GM23248 (cell line): ENCODE measurements at regions not wholly inside any gene's neighbourhood (a gene's known extent, or its start where the extent isn't known, plus 50 kb on each side); places are given as distances from the start of the nearest gene placed in this dataset.

Source experiments
- DNase-seq: peaks from one replicate; pipeline ENCODE4 v3.0.0-alpha.2; 2015
- H2AFZ ChIP-seq: fragments of 200-600 bp; sonication (generic); 2 replicates; pipeline ENCODE4 v1.6.1; 2016; ENCODE audit warnings: antibody characterized with exemption
- H3F3A ChIP-seq: fragments of 200-600 bp; sonication (generic); 2 replicates; pipeline ENCODE4 v1.6.1; 2016; ENCODE audit warnings: mild to moderate bottlenecking, antibody characterized with exemption, mixed run types; ENCODE audit not compliant: insufficient read depth
- H3K27ac ChIP-seq: fragments of 200-600 bp; sonication (generic); 2 replicates; pipeline ENCODE4 v1.5.1; 2016; ENCODE audit warnings: mild to moderate bottlenecking
- H3K27me3 ChIP-seq: fragments of 200-600 bp; sonication (generic); replicated peaks from 2 replicates; pipeline ENCODE4 v1.6.1; 2016; ENCODE audit warnings: mild to moderate bottlenecking; ENCODE audit not compliant: insufficient read depth
- H3K36me3 ChIP-seq: fragments of 200-600 bp; sonication (generic); 2 replicates; pipeline ENCODE4 v1.6.1; 2016; ENCODE audit warnings: low read depth, mild to moderate bottlenecking
- H3K4me1 ChIP-seq: fragments of 200-600 bp; sonication (generic); 2 replicates; pipeline ENCODE4 v1.6.1; 2016; ENCODE audit warnings: mild to moderate bottlenecking; ENCODE audit not compliant: insufficient read depth
- H3K4me2 ChIP-seq: fragments of 200-600 bp; sonication (generic); one replicate; pipeline ENCODE4 v1.6.1; 2016; ENCODE audit warnings: mild to moderate bottlenecking; ENCODE audit not compliant: unreplicated experiment
- H3K4me3 ChIP-seq: fragments of 200-600 bp; sonication (generic); 2 replicates; pipeline ENCODE4 v1.5.1; 2016; ENCODE audit warnings: mild to moderate bottlenecking
- H3K79me2 ChIP-seq: fragments of 200-600 bp; sonication (generic); 2 replicates; pipeline ENCODE4 v1.6.1; 2016; ENCODE audit warnings: mild to moderate bottlenecking; ENCODE audit not compliant: insufficient read depth
- H3K9ac ChIP-seq: fragments of 200-600 bp; sonication (generic); 2 replicates; pipeline ENCODE4 v1.6.1; 2016; ENCODE audit warnings: mild to moderate bottlenecking
- H3K9me2 ChIP-seq: fragments of 200-600 bp; sonication (generic); 2 replicates; pipeline ENCODE4 v1.6.1; 2016; ENCODE audit warnings: mixed run types, mild to moderate bottlenecking, moderate library complexity; ENCODE audit not compliant: insufficient read depth
- H3K9me3 ChIP-seq: fragments of 200-600 bp; sonication (generic); one replicate; pipeline ENCODE4 v1.6.1; 2017; ENCODE audit warnings: low read depth
- H4K20me1 ChIP-seq: fragments of 200-600 bp; sonication (generic); 2 replicates; pipeline ENCODE4 v1.6.0; 2016; ENCODE audit not compliant: insufficient read depth
- EZH2 ChIP-seq: fragments of 200-600 bp; sonication (generic); IDR thresholded peaks from 2 replicates; pipeline ENCODE4 v1.6.1; 2018; ENCODE audit warnings: antibody characterized with exemption, mild to moderate bottlenecking; ENCODE audit not compliant: insufficient read depth, poor library complexity, severe bottlenecking
- EZH2phosphoT487 ChIP-seq: fragments of 200-600 bp; sonication (generic); IDR thresholded peaks from 2 replicates; pipeline ENCODE4 v1.6.1; 2018; ENCODE audit warnings: antibody characterized with exemption, moderate library complexity, mild to moderate bottlenecking, low read depth; ENCODE audit not compliant: insufficient read depth
- WGBS, 2 experiments: methylation state at CpG; one replicate each; pipeline ENCODE4 v1.1.6; 2015 to 2017; ENCODE audit warnings: low lambda C conversion rate in 2 of 2, low coverage in 1 of 2; ENCODE audit errors: missing lambda C conversion rate in 2 of 2; 5-methylcytosine and 5-hydroxymethylcytosine counted together
- in situ Hi-C: fragments of 300-500 bp; cut with MboI; formaldehyde crosslinking; loops from 2 replicates; pipeline ENCODE4 v1.15.0; 2020

GRCh38 chr3:30145281-30145680, 461.1 kb upstream of the TGFBR2 start:
- in situ Hi-C loops = no loop called here

GRCh38 chr3:30146978-30147377, 459.4 kb upstream of the TGFBR2 start:
- H3K4me1 ChIP-seq = no peaks in the 10 kb centered on the region
- H3K79me2 ChIP-seq = no peaks in the 10 kb centered on the region
- H2AFZ ChIP-seq = no peak overlapping the region
- no peak overlapping the region for H3K4me3 ChIP-seq
- H3K36me3 ChIP-seq = no peaks in the 10 kb centered on the region
- H3K4me2 ChIP-seq = no peak overlapping the region
- no peaks in the 10 kb centered on the region for H4K20me1 ChIP-seq
- no peaks in the 10 kb centered on the region for H3K9me3 ChIP-seq
- TF ChIP-seq EZH2phosphoT487 (no peak), EZH2 (no peak)
- H3K9me2 ChIP-seq = no peaks in the 10 kb centered on the region
- H3F3A ChIP-seq = no peaks in the 10 kb centered on the region
- in situ Hi-C loops = no loop called here
- no peak overlapping the region for H3K9ac ChIP-seq
- no peak overlapping the region for H3K27ac ChIP-seq
- H3K27me3 ChIP-seq = no peaks in the 10 kb centered on the region
- DNase-seq = no peak

More at GRCh38 chr3:30145281-30145680, 461.1 kb upstream of the TGFBR2 start:
- Histone ChIP-seq H3K9ac (no peak overlapping the region), H2AFZ (no peak overlapping the region), H3K27me3 (no peaks in the 10 kb centered on the region), H3F3A (0 out of 2 replicates have a peak, but pooled peaks cover 3% of the 10 kb centered on the region), H3K9me2 (no peaks in the 10 kb centered on the region), H3K79me2 (no peaks in the 10 kb centered on the region), H4K20me1 (no peaks in the 10 kb centered on the region), H3K4me3 (no peak overlapping the region), H3K36me3 (no peaks in the 10 kb centered on the region), H3K27ac (no peak overlapping the region), H3K4me1 (no peaks in the 10 kb centered on the region), H3K4me2 (no peak overlapping the region), H3K9me3 (no peaks in the 10 kb centered on the region)
- DNase-seq = peak; percentile 33
- no peak for TF ChIP-seq EZH2
- no peak for TF ChIP-seq EZH2phosphoT487

- in situ Hi-C loops = no loop called here
- no peak overlapping the region for H3K4me2 ChIP-seq
These were observed 451.5 kb upstream of the TGFBR2 start for GRCh38 chr3:30154853-30155252.

GRCh38 chr3:30155755-30156154, 450.6 kb upstream of the TGFBR2 start:
- Histone ChIP-seq H3K36me3 (no peaks in the 10 kb centered on the region), H3F3A (peaks cover 11% of the 10 kb centered on the region), H3K27ac (no peak overlapping the region), H3K9me3 (no peaks in the 10 kb centered on the region), H3K79me2 (no peaks in the 10 kb centered on the region), H3K4me3 (no peak overlapping the region), H3K4me1 (peaks cover 12% of the 10 kb centered on the region), H3K4me2 (no peak overlapping the region), H3K9ac (no peak overlapping the region), H3K9me2 (no peaks in the 10 kb centered on the region), H2AFZ (no peak overlapping the region), H4K20me1 (no peaks in the 10 kb centered on the region), H3K27me3 (no peaks in the 10 kb centered on the region)
- WGBS, 2 experiments = 70 to 79% methylated on average over 3 of the region's 3 CpGs
- in situ Hi-C loops = no loop called here
- no peak for TF ChIP-seq EZH2
- no peak for TF ChIP-seq EZH2phosphoT487
- DNase-seq = no peak

More at GRCh38 chr3:30154853-30155252, 451.5 kb upstream of the TGFBR2 start:
- Histone ChIP-seq H3K36me3 (no peaks in the 10 kb centered on the region), H3K4me3 (no peak overlapping the region), H3K79me2 (no peaks in the 10 kb centered on the region), H2AFZ (no peak overlapping the region), H3K9ac (no peak overlapping the region), H3K9me2 (no peaks in the 10 kb centered on the region), H4K20me1 (no peaks in the 10 kb centered on the region), H3K9me3 (no peaks in the 10 kb centered on the region), H3K4me1 (peaks cover 12% of the 10 kb centered on the region), H3K27me3 (no peaks in the 10 kb centered on the region), H3F3A (peaks cover 10% of the 10 kb centered on the region; the same call in 1 of the 2 replicates), H3K27ac (no peak overlapping the region)
- no peak for DNase-seq
- 84 to 90% methylated on average over 2 of the region's 2 CpGs for WGBS, 2 experiments
- no peak for TF ChIP-seq EZH2phosphoT487
- TF ChIP-seq EZH2 = no peak
